HG03432 (cell line): ENCODE measurements at regions not wholly inside any gene's neighbourhood (a gene's known extent, or its start where the extent isn't known, plus 50 kb on each side); places are given as distances from the start of the nearest gene placed in this dataset.
A peak's percentile ranks its signal among the peaks of the same experiment; 100 is the strongest.
"Not testable (repeated sequence)": the region's sequence is repeated elsewhere in the genome, so short reads cannot be mapped to it uniquely, and the experiment has no call there.

Source experiments
- ATAC-seq: cut with Tn5 transposase; IDR thresholded peaks from one replicate; pipeline ENCODE4 v1.9.1; 2021; ENCODE audit warnings: mild to moderate bottlenecking, moderate library complexity; ENCODE audit not compliant: unreplicated experiment

GRCh38 chr5:36389245-36389644 lies 87.5 kb upstream of the RANBP3L start:
- ATAC-seq, result no peak

- no peak for ATAC-seq
These were observed 88.9 kb upstream of the RANBP3L start for GRCh38 chr5:36390640-36391039.

- ATAC-seq, result no peak
These were observed 90.5 kb upstream of the RANBP3L start for GRCh38 chr5:36392186-36392585.

GRCh38 chr5:36392818-36393217 lies 91.1 kb upstream of the RANBP3L start:
- no peak for ATAC-seq

DNA sequence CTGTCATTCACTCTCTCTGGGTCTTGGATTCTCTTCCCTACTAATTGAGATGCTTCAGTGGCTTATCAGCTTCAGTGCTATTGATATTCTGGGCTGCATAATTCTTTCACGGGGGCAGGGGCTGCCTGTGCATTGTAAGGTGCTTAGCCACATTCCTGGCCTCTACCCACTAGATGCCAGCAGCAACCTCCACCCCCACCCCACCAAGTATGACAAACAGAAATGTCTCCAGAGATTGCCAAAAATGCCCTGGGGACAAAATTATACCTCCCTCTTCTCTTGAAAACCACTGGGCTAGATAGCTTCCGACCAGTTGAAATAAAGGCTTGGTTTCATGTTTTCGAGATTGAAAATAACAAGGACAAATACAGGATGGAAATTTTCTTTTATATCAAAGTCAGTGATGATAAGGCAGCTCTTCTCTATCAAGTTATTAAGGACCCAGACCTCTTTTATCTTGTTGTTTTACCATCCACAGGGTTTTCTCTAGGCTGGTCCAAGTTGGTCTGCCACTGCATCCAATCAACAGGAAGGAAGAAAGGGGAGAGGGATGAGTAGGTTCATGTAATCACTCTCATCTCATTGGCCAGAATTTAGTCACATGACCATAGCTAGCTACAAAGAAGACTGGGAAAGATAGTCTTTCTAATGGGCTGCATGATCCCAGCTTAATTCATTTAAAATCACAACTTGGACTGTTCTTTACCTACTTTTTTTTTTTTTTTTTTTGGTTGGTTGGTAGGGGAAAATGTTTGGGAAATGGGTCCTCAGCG lies 92.1 kb upstream of the RANBP3L start:
- no peak for ATAC-seq

GRCh38 chr5:36395260-36395659 lies 93.6 kb upstream of the RANBP3L start:
- ATAC-seq, result no peak

- ATAC-seq, result peak; percentile 51
These were observed 94.2 kb upstream of the RANBP3L start for GRCh38 chr5:36395947-36396346.

GRCh38 chr5:36396640-36397039 lies 94.9 kb upstream of the RANBP3L start:
- no peak for ATAC-seq

DNA sequence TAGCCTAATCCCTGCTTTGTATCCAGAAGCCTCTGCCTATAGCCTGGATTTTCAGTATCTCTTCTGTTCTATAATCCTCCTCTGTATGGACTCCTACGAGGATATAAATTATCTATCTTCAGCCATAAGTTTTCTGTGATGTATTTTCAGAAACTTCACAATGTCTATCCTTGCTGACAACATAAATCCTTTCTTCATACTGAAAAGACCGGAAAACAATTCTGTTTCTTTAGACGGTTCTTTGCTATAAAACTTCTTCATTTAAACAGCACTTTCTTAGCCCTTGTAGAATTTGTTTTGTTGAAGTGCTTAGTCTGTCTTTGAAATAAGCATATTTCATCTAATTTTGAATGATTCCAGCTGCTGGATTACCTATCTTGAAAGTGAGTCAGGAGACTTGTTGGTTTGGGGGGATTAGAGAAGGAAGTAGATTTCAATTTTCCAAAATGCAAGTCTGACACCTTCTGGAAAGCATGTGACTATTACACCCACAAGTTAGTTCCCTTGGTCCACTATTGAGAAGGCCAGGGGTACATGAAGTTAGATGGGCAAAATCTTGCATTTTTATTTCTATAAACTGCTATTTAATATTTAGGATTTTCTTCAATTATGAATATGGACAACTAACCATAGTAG lies 96.3 kb upstream of the RANBP3L start:
- no peak for ATAC-seq

- ATAC-seq, result no peak
These were observed 100.8 kb upstream of the RANBP3L start for GRCh38 chr5:36402512-36402906.

DNA sequence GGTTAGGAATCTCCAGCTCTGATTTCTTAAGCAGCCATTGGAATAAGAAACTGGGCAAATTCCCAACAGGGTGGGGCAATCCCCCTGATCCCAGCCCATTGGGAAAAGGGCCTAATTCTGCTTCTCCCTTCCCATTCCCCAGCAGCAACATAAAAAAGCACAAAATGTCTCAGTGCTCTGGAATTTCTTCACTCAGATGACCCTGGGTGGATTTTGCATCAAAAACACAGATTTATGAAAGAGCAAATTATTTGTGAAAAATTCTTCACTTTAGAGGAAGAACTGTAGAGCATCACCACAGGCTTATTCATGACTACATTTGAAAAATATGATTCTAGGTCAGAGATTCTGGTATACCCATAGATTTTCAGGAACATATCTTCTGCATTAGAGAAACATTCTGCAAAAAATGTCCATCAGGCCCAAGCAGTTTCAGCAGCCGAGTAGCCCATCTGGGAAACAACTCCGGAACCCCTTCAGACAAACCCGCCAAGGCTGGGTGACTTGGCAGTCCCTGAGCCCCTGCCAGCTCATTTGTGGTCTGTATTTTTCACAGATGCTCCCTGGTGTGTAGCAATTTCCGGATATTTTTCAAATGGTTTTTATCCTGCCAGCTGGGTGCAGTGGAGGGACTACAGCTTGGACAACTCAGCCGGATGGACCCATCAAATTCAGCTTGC lies 102.1 kb upstream of the RANBP3L start:
- no peak for ATAC-seq

DNA sequence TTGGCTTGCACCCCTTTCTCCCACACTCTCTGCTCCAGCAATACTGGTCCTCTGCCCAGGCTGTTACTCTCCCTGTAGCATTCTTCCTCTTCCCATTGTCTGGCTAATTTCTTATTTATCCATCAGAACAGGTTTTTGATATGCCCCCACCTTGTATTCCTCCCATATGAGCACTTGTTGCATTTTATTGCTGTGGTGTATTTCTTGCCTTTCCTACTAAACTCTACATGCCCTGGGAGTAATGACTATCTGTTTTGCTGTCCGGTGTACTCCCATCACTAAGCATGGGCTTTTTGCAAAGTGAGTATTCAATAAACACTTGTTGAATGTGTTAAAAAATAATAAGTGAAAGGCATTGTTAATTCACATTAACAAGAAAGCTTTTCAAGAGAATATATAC lies 104.3 kb upstream of the RANBP3L start:
- ATAC-seq, result no peak

DNA sequence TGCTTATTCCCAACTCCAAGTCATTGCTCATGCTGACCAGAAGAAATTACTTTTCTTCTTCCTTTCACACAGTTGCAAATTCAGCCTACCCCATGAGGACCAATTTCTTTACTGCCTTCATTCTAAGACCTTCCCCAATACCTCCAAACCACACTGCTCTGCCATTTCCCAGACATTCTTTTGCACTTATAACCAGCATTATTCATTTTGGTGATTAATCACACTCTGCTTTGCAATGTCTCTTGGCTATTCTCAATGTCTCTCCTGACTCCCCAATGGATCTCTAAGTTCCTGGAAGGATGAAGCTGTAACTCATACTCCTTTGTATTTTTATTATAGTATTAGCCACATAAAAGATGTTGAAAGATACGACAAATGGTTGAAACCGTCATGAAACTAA lies 105.7 kb upstream of the RANBP3L start:
- no peak for ATAC-seq

DNA sequence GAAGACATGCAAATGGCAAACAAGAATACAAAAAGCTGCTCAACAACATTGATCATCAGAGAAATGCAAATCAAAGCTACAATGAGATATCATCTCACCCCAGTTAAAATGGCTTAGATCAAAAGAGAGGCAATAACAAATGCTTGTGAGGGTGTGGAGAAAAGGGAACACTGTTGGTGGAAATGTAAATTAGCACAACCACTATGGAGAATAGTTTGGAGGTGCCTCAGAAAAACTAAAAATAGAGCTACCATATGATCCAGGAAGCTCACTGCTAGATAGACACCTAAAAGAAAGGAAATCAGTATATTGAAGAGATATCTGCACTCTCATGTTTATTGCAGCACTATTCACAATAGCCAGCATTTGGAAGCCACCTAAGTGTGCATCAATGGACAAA lies 108.0 kb upstream of the RANBP3L start:
- ATAC-seq, result not testable (repeated sequence)

- ATAC-seq, result not testable (repeated sequence)
These were observed 109.0 kb upstream of the RANBP3L start for GRCh38 chr5:36410672-36411071.

- no peak for ATAC-seq
These were observed 113.2 kb upstream of the RANBP3L start for GRCh38 chr5:36414869-36415282.

DNA sequence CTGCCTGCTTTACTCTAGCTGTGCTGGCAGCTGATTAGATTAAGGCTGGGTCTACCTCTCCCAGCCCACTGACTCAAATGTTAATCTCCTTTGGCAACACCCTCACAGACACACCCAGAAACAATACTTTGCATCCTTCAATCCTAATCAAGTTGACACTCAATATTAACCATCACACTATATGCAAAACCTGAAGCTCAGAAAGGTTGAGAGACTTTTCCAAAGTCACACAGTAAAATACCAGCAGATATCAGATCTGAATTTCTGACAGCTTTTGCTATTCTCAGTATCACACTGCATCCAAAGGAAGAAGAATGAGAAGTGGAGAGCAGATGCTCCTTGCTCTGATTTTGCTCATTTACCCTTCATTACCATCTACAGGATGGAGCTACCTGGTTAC lies 114.9 kb upstream of the RANBP3L start:
- no peak for ATAC-seq

GRCh38 chr5:36417221-36417620 lies 115.5 kb upstream of the RANBP3L start:
- no peak for ATAC-seq

- ATAC-seq, result no peak
These were observed 116.0 kb upstream of the RANBP3L start for GRCh38 chr5:36417668-36418067.

DNA sequence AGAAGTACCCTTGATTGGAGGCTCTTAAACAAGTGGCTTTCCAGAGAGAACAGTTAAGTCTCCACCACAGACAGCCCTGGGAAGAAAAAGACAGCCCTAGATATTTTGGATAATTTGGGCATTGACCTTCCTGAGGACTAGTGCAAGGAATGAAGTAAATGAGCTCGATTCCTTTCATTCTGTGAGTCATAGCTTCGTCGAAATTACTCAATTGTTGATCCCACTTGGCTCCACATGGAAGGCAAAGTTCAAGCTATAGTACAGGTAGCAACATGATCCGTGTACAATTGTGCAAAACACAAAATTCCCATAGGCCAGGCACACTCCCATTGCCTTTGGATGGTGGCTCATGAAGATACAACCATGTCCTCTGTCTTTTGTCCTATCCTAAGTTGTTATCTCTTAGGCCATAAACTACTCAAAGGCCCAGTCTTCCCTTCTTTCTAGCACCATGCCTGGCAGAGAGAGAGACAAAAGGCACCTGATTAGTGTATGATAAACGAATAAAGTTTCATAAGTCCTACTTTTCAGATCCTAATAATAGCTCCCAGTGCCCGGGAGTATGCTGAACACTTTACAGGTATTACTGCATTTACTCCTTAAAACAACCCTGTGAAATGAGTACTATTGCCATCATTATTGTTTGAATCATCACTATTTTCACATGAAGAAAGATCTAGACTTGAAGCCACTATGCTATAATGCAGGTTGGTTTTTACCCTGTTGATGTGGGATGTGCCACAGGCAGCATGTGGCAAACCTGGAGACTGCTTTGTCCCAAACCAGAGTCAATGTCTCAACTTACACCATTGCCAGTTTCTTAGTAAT lies 116.7 kb upstream of the RANBP3L start:
- ATAC-seq, result no peak

DNA sequence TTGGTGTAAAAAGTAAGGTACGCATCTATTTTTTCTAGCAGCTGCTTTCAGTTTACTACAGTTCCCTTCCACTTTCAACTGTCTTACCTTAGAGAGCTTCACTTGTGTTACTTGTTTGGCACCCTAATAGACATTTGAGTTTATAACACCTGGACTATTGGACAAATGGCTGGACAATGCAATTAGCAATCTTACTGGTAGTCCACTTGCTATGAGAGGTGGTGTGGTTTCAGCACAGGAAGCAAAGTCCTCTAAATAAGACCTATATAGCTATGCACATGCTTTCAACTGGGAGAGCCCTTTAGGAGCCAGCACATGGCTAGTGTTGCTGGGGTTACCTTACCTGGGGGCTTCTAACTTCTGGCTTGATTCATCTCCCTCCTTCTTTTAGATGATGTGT lies 119.6 kb upstream of the RANBP3L start:
- no peak for ATAC-seq
